Spleen (tissue), 7 donors: ENCODE measurements at regions not wholly inside any gene's neighbourhood (a gene's known extent, or its start where the extent isn't known, plus 50 kb on each side); places are given as distances from the start of the nearest gene placed in this dataset.

Experiments
- POLR2A ChIP-seq, 3 donors: fragments of 450-650 bp; IDR thresholded peaks; one replicate each; pipeline ENCODE4 v1.5.1; 2017; ENCODE audit warnings: antibody characterized with exemption in 3 of 3, mild to moderate bottlenecking in 1 of 3
- POLR2AphosphoS5 ChIP-seq, 3 donors: sonication (generic); formaldehyde crosslinking; IDR thresholded peaks; one replicate each; pipeline ENCODE4 v1.5.1; 2017; ENCODE audit warnings: antibody characterized with exemption in 3 of 3
- TF ChIP-seq, protein P1 (sequence below), 11 experiments: fragments of 200-600 bp in 7 of 11; fragments of 450-650 bp in 4 of 11; sonication (generic) in 4 of 11; IDR thresholded peaks in 8 of 11; conservative IDR thresholded peaks in 3 of 11; 1 replicate in 7 of 11; 2 replicates in 4 of 11; pipeline versions ENCODE4 v1.4.0 to v1.8.0; 2016 to 2021; ENCODE audit warnings: antibody characterized with exemption in 11 of 11, inconsistent platforms in 4 of 11, mild to moderate bottlenecking in 1 of 11
- donor health status: DM: no; HTN: no; CAD: no; lungs with moderate emphysema.
- donor health status: DM: no; HTN: no; CAD: no.
- donor health status: DM: no; HTN: no; CAD: no.

- TF ChIP-seq POLR2A (IDR thresholded peaks at IDR 0.05) (no peak), POLR2AphosphoS5 (IDR thresholded peaks at IDR 0.05) (no peak)
- TF ChIP-seq, protein P1, sequence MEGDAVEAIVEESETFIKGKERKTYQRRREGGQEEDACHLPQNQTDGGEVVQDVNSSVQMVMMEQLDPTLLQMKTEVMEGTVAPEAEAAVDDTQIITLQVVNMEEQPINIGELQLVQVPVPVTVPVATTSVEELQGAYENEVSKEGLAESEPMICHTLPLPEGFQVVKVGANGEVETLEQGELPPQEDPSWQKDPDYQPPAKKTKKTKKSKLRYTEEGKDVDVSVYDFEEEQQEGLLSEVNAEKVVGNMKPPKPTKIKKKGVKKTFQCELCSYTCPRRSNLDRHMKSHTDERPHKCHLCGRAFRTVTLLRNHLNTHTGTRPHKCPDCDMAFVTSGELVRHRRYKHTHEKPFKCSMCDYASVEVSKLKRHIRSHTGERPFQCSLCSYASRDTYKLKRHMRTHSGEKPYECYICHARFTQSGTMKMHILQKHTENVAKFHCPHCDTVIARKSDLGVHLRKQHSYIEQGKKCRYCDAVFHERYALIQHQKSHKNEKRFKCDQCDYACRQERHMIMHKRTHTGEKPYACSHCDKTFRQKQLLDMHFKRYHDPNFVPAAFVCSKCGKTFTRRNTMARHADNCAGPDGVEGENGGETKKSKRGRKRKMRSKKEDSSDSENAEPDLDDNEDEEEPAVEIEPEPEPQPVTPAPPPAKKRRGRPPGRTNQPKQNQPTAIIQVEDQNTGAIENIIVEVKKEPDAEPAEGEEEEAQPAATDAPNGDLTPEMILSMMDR (IDR thresholded peaks at IDR 0.05 in 8 of 11, conservative IDR thresholded peaks at IDR 0.05 in 3 of 11): no peak
Observed at GRCh38 chr6:147675281-147675680, 166.8 kb downstream of the SAMD5 start.
